Fibroblast of lung (primary cell): ENCODE measurements at regions not wholly inside any gene's neighbourhood (a gene's known extent, or its start where the extent isn't known, plus 50 kb on each side); places are given as distances from the start of the nearest gene placed in this dataset.
A peak's percentile ranks its signal among the peaks of the same experiment; 100 is the strongest.
"Not testable (repeated sequence)": the region's sequence is repeated elsewhere in the genome, so short reads cannot be mapped to it uniquely, and the experiment has no call there.

Source experiments
- DNase-seq, 2 donors: peaks; one replicate each; pipeline versions ENCODE4 v3.0.0 to v3.0.0-alpha.2; 2010; ENCODE audit warnings: low read depth in 2 of 2
- H2AFZ ChIP-seq: 2 replicates; pipeline ENCODE4 v1.5.1; 2012; ENCODE audit warnings: low read length, control low read depth, inconsistent platforms
- H3K27ac ChIP-seq: 2 replicates; pipeline ENCODE4 v1.5.1; 2011; ENCODE audit warnings: low read length, control low read depth; ENCODE audit not compliant: insufficient read depth
- H3K27me3 ChIP-seq: 2 replicates; pipeline ENCODE4 v1.5.1; 2011; ENCODE audit warnings: mild to moderate bottlenecking, low read length; ENCODE audit not compliant: control insufficient read depth, insufficient read depth
- H3K36me3 ChIP-seq: 2 replicates; pipeline ENCODE4 v1.5.1; 2011; ENCODE audit warnings: low read length; ENCODE audit not compliant: control insufficient read depth, insufficient read depth
- H3K4me1 ChIP-seq: 2 replicates; pipeline ENCODE4 v1.5.1; 2011; ENCODE audit warnings: low read length; ENCODE audit not compliant: control insufficient read depth, insufficient read depth; ENCODE audit errors: extremely low read depth
- H3K4me2 ChIP-seq: 2 replicates; pipeline ENCODE4 v1.5.1; 2011; ENCODE audit warnings: low read length, control low read depth; ENCODE audit not compliant: insufficient read depth; ENCODE audit errors: extremely low read depth
- H3K4me3 ChIP-seq, 4 experiments: fragments of 200-600 bp in 1 of 4; sonication (generic) in 1 of 4; replicated peaks in 1 of 4; 2 replicates each; pipeline ENCODE4 v1.5.1; 2011 to 2016; ENCODE audit warnings: low read length in 4 of 4, low read depth in 3 of 4, mild to moderate bottlenecking in 3 of 4, control low read depth in 2 of 4, inconsistent platforms in 1 of 4, mixed read lengths in 1 of 4; ENCODE audit not compliant: insufficient read depth in 1 of 4; ENCODE audit errors: control extremely low read depth in 1 of 4
- H3K79me2 ChIP-seq: 2 replicates; pipeline ENCODE4 v1.5.1; 2012; ENCODE audit warnings: mild to moderate bottlenecking, low read length, inconsistent platforms; ENCODE audit not compliant: control insufficient read depth, insufficient read depth
- H3K9ac ChIP-seq: 2 replicates; pipeline ENCODE4 v1.5.1; 2011; ENCODE audit warnings: mild to moderate bottlenecking, low read length, control low read depth; ENCODE audit not compliant: insufficient read depth
- H3K9me3 ChIP-seq: 2 replicates; pipeline ENCODE4 v1.5.1; 2012; ENCODE audit warnings: low read depth, low read length; ENCODE audit not compliant: control insufficient read depth, insufficient read depth
- H4K20me1 ChIP-seq: 2 replicates; pipeline ENCODE4 v1.5.1; 2011; ENCODE audit warnings: low read length; ENCODE audit not compliant: control insufficient read depth, insufficient read depth; ENCODE audit errors: extremely low read depth
- EZH2 ChIP-seq: IDR thresholded peaks from 2 replicates; pipeline ENCODE4 v1.5.1; 2012; ENCODE audit warnings: low read length, control low read depth, mild to moderate bottlenecking; ENCODE audit errors: missing control alignments
- TF ChIP-seq, protein P1 (sequence below), 2 donors: IDR thresholded peaks in 1 of 2; conservative IDR thresholded peaks in 1 of 2; 1 replicate in 1 of 2; 2 replicates in 1 of 2; pipeline ENCODE4 v1.5.1; 2011 to 2012; ENCODE audit warnings: low read length in 2 of 2, control low read depth in 1 of 2, inconsistent platforms in 1 of 2, low read depth in 1 of 2, mild to moderate bottlenecking in 1 of 2

GRCh38 chr5:138635708-138636107, 60.5 kb upstream of the HSPA9 start:
- TF ChIP-seq EZH2 = no peak
- TF ChIP-seq, protein P1, sequence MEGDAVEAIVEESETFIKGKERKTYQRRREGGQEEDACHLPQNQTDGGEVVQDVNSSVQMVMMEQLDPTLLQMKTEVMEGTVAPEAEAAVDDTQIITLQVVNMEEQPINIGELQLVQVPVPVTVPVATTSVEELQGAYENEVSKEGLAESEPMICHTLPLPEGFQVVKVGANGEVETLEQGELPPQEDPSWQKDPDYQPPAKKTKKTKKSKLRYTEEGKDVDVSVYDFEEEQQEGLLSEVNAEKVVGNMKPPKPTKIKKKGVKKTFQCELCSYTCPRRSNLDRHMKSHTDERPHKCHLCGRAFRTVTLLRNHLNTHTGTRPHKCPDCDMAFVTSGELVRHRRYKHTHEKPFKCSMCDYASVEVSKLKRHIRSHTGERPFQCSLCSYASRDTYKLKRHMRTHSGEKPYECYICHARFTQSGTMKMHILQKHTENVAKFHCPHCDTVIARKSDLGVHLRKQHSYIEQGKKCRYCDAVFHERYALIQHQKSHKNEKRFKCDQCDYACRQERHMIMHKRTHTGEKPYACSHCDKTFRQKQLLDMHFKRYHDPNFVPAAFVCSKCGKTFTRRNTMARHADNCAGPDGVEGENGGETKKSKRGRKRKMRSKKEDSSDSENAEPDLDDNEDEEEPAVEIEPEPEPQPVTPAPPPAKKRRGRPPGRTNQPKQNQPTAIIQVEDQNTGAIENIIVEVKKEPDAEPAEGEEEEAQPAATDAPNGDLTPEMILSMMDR (conservative IDR thresholded peaks at IDR 0.05 in 1 of 2, IDR thresholded peaks at IDR 0.05 in 1 of 2; ENCODE audit: low read depth in 1 of 2, low read length in 2 of 2) = no peak
- Histone ChIP-seq H3K9me3 (no peaks in the 10 kb centered on the region), H3K4me2 (no peak overlapping the region)

GRCh38 chr5:138635265-138635664, 60.1 kb upstream of the HSPA9 start:
- Histone ChIP-seq H2AFZ (no peak overlapping the region), H3K36me3 (no peaks in the 10 kb centered on the region), H3K4me2 (no peak overlapping the region), H3K27ac (no peak overlapping the region), H4K20me1 (no peaks in the 10 kb centered on the region), H3K4me1 (no peaks in the 10 kb centered on the region), H3K9me3 (no peaks in the 10 kb centered on the region), H3K79me2 (no peaks in the 10 kb centered on the region), H3K4me3 (no peak overlapping the region), H3K9ac (no peak overlapping the region), H3K27me3 (peaks cover 16% of the 10 kb centered on the region)
- DNase-seq = peak; percentile 40 to 79
- TF ChIP-seq EZH2 = no peak
- TF ChIP-seq, protein P1 (conservative IDR thresholded peaks at IDR 0.05 in 1 of 2, IDR thresholded peaks at IDR 0.05 in 1 of 2; ENCODE audit: low read depth in 1 of 2, low read length in 2 of 2) = no peak

More at GRCh38 chr5:138635708-138636107, 60.5 kb upstream of the HSPA9 start:
- Histone ChIP-seq H3K9ac (no peak overlapping the region), H3K27ac (no peak overlapping the region), H3K27me3 (peaks cover 20% of the 10 kb centered on the region), H4K20me1 (no peaks in the 10 kb centered on the region), H3K79me2 (no peaks in the 10 kb centered on the region), H2AFZ (no peak overlapping the region), H3K4me1 (no peaks in the 10 kb centered on the region), H3K36me3 (no peaks in the 10 kb centered on the region), H3K4me3 (no peak overlapping the region)
- DNase-seq = no peak

DNA sequence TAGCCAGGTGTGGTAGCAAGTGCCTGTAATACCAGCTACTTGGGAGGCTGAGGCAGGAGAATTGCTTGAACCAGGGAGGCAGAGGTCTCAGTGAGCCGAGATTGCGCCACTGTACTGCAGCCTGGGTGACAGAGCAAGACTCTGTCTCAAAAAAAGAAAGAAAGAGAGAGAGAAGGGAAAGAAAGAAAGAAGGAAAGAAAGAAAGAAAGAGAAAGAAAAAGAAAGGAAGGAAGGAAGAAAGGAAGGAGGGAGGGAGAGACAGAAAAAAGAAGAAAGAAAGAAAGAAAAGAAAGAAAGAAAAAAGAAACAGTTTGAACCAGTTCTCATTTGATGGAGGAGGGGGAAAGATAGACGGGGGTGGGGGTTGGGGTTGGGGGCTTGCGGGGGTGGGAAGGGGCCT, 59.6 kb upstream of the HSPA9 start:
- DNase-seq, H3K79me2 ChIP-seq, H3K36me3 ChIP-seq, H2AFZ ChIP-seq, H3K4me3 ChIP-seq, H3K4me1 ChIP-seq, H4K20me1 ChIP-seq, H3K9me3 ChIP-seq, H3K4me2 ChIP-seq, H3K9ac ChIP-seq, H3K27ac ChIP-seq: not testable (repeated sequence)
- H3K27me3 ChIP-seq = peaks cover 14% of the 10 kb centered on the region
